ENCODE measurements at regions not wholly inside any gene's neighbourhood (a gene's known extent, or its start where the extent isn't known, plus 50 kb on each side); places are given as distances from the start of the nearest gene placed in this dataset.

DNA sequence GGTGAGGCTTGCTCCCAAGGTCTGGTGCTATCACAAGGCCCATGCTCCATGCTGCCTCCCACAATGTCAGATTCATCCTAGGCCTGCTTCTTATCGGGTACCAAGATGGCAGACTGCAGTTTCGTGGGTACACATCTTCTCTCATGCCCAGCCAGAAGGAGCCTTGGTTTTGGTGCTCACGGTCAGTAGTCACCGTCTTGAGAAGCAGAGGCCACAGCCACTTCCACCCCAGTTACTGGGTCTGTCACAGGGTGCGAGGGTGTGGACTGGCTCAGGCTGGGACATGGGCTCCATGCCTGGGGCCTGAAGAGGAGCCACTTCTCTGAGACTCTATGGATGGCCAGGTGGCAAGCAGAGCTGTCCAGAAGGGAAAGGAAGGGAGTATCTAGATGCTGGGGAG, 178.8 kb upstream of the HS6ST1 start:
- DNase-seq (ENCODE audit: low spot score in 2 of 2) = no peak
- Histone ChIP-seq H3K27me3 (no peaks in the 10 kb centered on the region), H3K4me3 (no peak overlapping the region), H3K9me3 (peaks cover 0 to 4% (median 0%) of the 10 kb centered on the region in 4 donors), H3K4me1 (peaks cover 0 to 10% (median 0%) of the 10 kb centered on the region in 4 donors), H3K27ac (no peak overlapping the region), H3K36me3 (no peaks in the 10 kb centered on the region)
- TF ChIP-seq, protein P1, sequence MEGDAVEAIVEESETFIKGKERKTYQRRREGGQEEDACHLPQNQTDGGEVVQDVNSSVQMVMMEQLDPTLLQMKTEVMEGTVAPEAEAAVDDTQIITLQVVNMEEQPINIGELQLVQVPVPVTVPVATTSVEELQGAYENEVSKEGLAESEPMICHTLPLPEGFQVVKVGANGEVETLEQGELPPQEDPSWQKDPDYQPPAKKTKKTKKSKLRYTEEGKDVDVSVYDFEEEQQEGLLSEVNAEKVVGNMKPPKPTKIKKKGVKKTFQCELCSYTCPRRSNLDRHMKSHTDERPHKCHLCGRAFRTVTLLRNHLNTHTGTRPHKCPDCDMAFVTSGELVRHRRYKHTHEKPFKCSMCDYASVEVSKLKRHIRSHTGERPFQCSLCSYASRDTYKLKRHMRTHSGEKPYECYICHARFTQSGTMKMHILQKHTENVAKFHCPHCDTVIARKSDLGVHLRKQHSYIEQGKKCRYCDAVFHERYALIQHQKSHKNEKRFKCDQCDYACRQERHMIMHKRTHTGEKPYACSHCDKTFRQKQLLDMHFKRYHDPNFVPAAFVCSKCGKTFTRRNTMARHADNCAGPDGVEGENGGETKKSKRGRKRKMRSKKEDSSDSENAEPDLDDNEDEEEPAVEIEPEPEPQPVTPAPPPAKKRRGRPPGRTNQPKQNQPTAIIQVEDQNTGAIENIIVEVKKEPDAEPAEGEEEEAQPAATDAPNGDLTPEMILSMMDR (IDR thresholded peaks at IDR 0.05) = no peak
- TF ChIP-seq EP300 (IDR thresholded peaks at IDR 0.05) (no peak), POLR2A (IDR thresholded peaks at IDR 0.05) (no peak)
- 92 to 97% methylated on average over 5 of the region's 5 CpGs for WGBS, 2 donors

DNA sequence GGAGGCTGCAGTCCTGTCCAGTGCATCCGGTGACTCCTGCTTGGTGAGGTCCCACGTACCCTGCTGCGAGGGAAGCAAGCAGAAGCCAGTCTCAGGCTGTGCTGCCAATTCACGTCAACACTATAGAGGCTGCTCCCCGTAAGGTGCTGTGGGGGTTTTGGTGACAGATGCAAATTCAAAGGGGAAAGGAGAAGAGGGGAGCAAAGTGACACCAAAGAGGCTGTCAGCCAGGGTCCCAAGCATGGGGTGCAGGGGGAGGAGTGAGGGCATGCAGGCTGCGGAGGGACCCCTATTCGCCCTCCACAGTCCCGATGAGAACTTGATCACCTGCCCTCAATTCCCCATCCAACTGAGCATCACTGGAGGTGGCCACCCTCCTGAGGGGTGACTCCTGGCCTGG, 179.4 kb upstream of the HS6ST1 start:
- H3K4me1 ChIP-seq = peaks cover 0 to 10% (median 0%) of the 10 kb centered on the region in 4 donors
- DNase-seq (ENCODE audit: low spot score in 2 of 2) = no peak
- H3K27me3 ChIP-seq = no peaks in the 10 kb centered on the region
- no peaks in the 10 kb centered on the region for H3K36me3 ChIP-seq
- H3K4me3 ChIP-seq = no peak overlapping the region
- no peaks in the 10 kb centered on the region for H3K9me3 ChIP-seq
- WGBS, 2 donors = 92 to 95% methylated on average over 8 of the region's 8 CpGs
- no peak for TF ChIP-seq EP300 (IDR thresholded peaks at IDR 0.05)
- TF ChIP-seq, protein P1 (IDR thresholded peaks at IDR 0.05) = no peak
- TF ChIP-seq POLR2A (IDR thresholded peaks at IDR 0.05) = no peak
- no peak overlapping the region for H3K27ac ChIP-seq

DNA sequence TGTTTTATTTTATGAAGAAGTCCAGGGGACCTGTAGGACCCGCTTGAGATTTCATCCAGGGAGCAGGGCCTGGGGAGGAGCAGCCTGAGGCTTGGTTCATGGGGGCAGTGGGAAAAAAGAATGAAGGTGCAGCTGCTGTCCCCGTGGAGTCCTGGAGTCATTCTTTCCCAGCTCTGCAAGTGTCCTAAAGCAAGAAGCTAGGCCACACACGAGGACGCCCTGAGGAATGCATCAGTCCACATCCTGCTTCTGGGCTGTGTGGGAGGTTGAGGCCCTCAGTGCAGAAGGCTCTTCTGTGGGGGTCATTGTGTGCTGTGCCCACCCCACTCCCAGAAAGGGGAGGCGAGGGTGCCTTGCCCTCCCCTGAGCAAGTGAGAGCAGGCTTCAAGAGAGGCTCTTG, 179.9 kb upstream of the HS6ST1 start:
- DNase-seq (ENCODE audit: low spot score in 2 of 2) = no peak
- no peak for TF ChIP-seq POLR2A (IDR thresholded peaks at IDR 0.05)
- TF ChIP-seq, protein P1 (IDR thresholded peaks at IDR 0.05) = no peak
- TF ChIP-seq EP300 (IDR thresholded peaks at IDR 0.05) = no peak
- Histone ChIP-seq H3K9me3 (no peaks in the 10 kb centered on the region), H3K4me1 (peaks cover 0 to 10% (median 0%) of the 10 kb centered on the region in 4 donors), H3K4me3 (no peak overlapping the region), H3K27me3 (no peaks in the 10 kb centered on the region), H3K36me3 (no peaks in the 10 kb centered on the region), H3K27ac (no peak overlapping the region)
- WGBS, 2 donors = 53 to 55% methylated on average over 5 of the region's 5 CpGs

DNA sequence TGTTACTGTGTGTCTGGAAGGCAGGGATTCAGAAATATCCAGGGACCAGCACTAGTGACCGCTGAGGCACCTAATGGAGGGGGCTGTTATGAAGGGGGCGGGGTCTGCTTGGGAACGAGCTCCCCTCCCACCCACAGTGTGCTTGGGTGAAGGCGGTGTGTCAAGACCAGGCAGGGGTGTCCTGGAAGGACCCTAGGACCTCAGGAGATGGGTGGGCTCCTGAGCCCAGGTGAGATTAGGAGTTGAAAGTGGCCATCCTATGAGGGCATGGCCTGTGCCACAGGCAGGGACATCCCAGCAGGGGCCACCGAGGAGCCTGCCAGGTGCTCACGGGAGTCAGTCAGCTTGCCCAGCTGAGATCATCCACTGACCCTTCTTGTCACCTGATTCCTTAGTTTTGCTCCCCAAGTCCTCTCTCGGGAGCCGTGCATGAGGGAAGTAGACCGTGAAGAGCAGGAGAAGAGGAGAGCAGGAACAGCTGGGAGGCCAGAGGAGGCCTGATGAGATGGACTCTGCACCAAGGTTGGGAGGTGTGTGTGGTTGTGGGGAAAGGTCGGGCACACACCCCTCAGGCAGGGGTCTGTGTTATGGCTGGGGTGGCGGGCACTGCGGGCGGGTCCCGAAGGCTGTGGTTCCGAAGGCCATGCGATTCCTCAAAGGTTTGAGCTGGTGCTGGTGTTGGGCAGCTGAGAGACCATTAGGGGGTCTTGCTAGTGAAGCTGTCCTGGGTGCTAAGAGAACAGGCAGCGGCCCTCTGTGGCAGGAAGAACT, 180.9 kb upstream of the HS6ST1 start:
- WGBS, 2 donors = 89 to 90% methylated on average over 16 to 17 of the region's 17 CpGs
- no peak for DNase-seq (ENCODE audit: low spot score in 2 of 2)
- no peak for TF ChIP-seq POLR2A (IDR thresholded peaks at IDR 0.05)
- TF ChIP-seq, protein P1 (IDR thresholded peaks at IDR 0.05) = no peak
- Histone ChIP-seq H3K36me3 (no peaks in the 10 kb centered on the region), H3K4me1 (peaks cover 0 to 6% (median 0%) of the 10 kb centered on the region in 4 donors), H3K4me3 (no peak overlapping the region), H3K27me3 (no peaks in the 10 kb centered on the region), H3K9me3 (no peaks in the 10 kb centered on the region), H3K27ac (no peak overlapping the region)

DNA sequence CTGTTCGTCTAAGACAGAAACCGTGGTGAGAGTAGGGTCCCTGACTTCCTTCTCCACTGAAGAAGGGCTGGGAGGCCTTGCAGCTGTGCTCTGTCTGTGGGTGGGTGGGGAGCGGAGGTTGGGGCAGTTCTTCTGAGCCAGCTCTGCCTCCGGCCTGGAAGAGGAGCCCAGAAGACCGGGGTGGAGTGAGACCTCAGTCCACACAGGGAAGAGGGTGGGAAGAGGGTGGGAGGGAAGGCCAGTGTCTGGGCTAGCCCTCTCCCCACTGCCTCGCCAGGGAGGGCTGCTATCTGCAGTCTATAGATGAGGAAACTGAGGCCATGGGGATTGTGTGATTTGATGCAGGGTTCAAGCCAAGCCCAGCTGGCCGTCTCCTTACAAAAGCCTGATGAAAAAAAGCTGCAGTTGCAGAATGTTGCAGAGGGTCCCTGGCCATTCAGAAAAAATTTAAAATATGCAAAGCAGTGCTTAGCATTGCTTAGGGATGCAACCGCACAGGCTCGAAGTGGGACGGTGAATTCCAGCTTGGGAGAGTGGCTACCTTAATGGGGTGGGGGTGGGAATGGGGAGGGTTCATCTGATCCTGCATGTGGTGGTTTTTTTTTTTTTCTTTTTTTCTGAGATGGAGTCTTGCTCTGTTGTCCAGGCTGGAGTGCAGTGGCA, 181.6 kb upstream of the HS6ST1 start:
- TF ChIP-seq EP300 (IDR thresholded peaks at IDR 0.05) (no peak), POLR2A (IDR thresholded peaks at IDR 0.05) (no peak)
- TF ChIP-seq, protein P1 (IDR thresholded peaks at IDR 0.05) = no peak
- Histone ChIP-seq H3K27me3 (no peaks in the 10 kb centered on the region), H3K27ac (no peak overlapping the region), H3K36me3 (no peaks in the 10 kb centered on the region), H3K9me3 (no peaks in the 10 kb centered on the region), H3K4me1 (no peaks in the 10 kb centered on the region), H3K4me3 (no peak overlapping the region)
- no peak for DNase-seq (ENCODE audit: low spot score in 2 of 2)
- 51 to 57% methylated on average over 8 to 10 of the region's 10 CpGs for WGBS, 2 donors
